ENCODE measurements at regions not wholly inside any gene's neighbourhood (a gene's known extent, or its start where the extent isn't known, plus 50 kb on each side); places are given as distances from the start of the nearest gene placed in this dataset.
A peak's percentile ranks its signal among the peaks of the same experiment; 100 is the strongest.

GRCh38 chr5:148730942-148731898, 76.9 kb upstream of the HTR4 start:
- H3K9me3 ChIP-seq (ENCODE audit: low read depth): no peaks in the 10 kb centered on the region
- peak; percentile 76 for TF ChIP-seq CTCF (IDR thresholded peaks at IDR 0.05; ENCODE audit: low read depth, low read length)
- DNase-seq (ENCODE audit: low read depth in 1 of 2, low spot score in 1 of 2): peak; percentile 92 to 93
- no peaks in the 10 kb centered on the region for H3K27me3 ChIP-seq
- H3K4me1 ChIP-seq (ENCODE audit: low read depth): peaks cover 10% of the 10 kb centered on the region
- no peaks in the 10 kb centered on the region for H3K36me3 ChIP-seq
- H3K27ac ChIP-seq: no peak overlapping the region
- no peak overlapping the region for H3K4me3 ChIP-seq

- no peak for TF ChIP-seq CTCF (IDR thresholded peaks at IDR 0.05; ENCODE audit: low read depth, low read length)
- Histone ChIP-seq H3K27me3 (no peaks in the 10 kb centered on the region), H3K36me3 (no peaks in the 10 kb centered on the region), H3K4me1 (ENCODE audit: low read depth) (peaks cover 23% of the 10 kb centered on the region), H3K4me3 (no peak overlapping the region), H3K9me3 (ENCODE audit: low read depth) (no peaks in the 10 kb centered on the region), H3K27ac (no peak overlapping the region)
- DNase-seq (ENCODE audit: low read depth in 1 of 2, low spot score in 1 of 2): no peak
These were observed 78.4 kb upstream of the HTR4 start for GRCh38 chr5:148732692-148733091.

GRCh38 chr5:148733601-148734438, 79.5 kb upstream of the HTR4 start:
- Histone ChIP-seq H3K4me3 (no peak overlapping the region), H3K36me3 (no peaks in the 10 kb centered on the region), H3K9me3 (ENCODE audit: low read depth) (no peaks in the 10 kb centered on the region), H3K4me1 (ENCODE audit: low read depth) (peaks cover 25% of the 10 kb centered on the region), H3K27me3 (no peaks in the 10 kb centered on the region), H3K27ac (no peak overlapping the region)
- peak; percentile 66 for TF ChIP-seq CTCF (IDR thresholded peaks at IDR 0.05; ENCODE audit: low read depth, low read length)
- peak; percentile 86 to 91 for DNase-seq (ENCODE audit: low read depth in 1 of 2, low spot score in 1 of 2)

- H3K4me3 ChIP-seq: no peak overlapping the region
- no peak overlapping the region for H3K27ac ChIP-seq
- DNase-seq (ENCODE audit: low read depth in 1 of 2, low spot score in 1 of 2): no peak
These were observed 80.2 kb upstream of the HTR4 start for GRCh38 chr5:148734518-148734917.

More at GRCh38 chr5:148734518-148734917, 80.2 kb upstream of the HTR4 start:
- Histone ChIP-seq H3K36me3 (no peaks in the 10 kb centered on the region), H3K27me3 (no peaks in the 10 kb centered on the region), H3K4me1 (ENCODE audit: low read depth) (peaks cover 25% of the 10 kb centered on the region), H3K9me3 (ENCODE audit: low read depth) (no peaks in the 10 kb centered on the region)
- no peak for TF ChIP-seq CTCF (IDR thresholded peaks at IDR 0.05; ENCODE audit: low read depth, low read length)

Measured in cardiac muscle cell (in vitro differentiated cells and primary cell).